ENCODE measurements at regions not wholly inside any gene's neighbourhood (a gene's known extent, or its start where the extent isn't known, plus 50 kb on each side); places are given as distances from the start of the nearest gene placed in this dataset.

DNA sequence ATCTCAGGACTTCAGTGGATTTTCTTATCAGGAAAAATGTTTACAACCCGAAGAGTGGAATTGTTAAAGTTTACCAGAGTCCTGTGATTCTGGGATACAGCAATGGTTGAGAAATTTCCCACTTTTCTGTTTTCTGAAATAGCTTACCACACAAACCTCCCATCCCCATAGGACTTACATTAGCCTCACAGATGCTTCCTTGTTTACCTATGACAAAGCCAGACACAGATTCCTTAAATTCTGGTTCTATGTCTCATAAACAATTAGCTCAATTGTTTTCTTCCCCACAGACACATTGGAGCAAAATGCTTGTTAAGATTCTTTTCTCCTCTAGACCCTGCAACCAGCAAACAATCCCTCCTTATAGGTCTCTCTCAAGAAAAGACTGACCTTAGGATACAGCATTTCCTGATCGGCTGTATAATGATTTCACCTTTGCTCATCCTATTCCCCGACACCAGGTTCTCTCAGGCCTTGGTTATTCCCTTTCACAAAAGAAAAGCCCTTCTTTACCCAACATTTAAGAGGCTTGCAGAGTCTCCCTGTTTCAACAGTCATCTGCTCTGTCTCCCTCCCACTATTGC is 886.2 kb downstream of the ARAP2 start:
- no peaks in the 10 kb centered on the region for H3K9me3 ChIP-seq (ENCODE audit: insufficient read depth, low read depth, low read length)
- H4K20me1 ChIP-seq (ENCODE audit: insufficient read depth, low read length, poor library complexity, severe bottlenecking) = no peaks in the 10 kb centered on the region
- H3K4me2 ChIP-seq (ENCODE audit: low read depth, low read length, poor library complexity, severe bottlenecking) = no peak overlapping the region
- H3K27me3 ChIP-seq (ENCODE audit: insufficient read depth, low read length, poor library complexity, severe bottlenecking) = no peaks in the 10 kb centered on the region
- no peaks in the 10 kb centered on the region for H3K9me2 ChIP-seq (replicated peaks; ENCODE audit: low read depth, low read length)
- H3K4me3 ChIP-seq (ENCODE audit: low read length, poor library complexity, severe bottlenecking) = no peak overlapping the region
- H2AFZ ChIP-seq (ENCODE audit: low read length) = no peak overlapping the region
- no peak for TF ChIP-seq EZH2phosphoT487 (IDR thresholded peaks at IDR 0.05; ENCODE audit: borderline replicate concordance)
- TF ChIP-seq, protein P1, sequence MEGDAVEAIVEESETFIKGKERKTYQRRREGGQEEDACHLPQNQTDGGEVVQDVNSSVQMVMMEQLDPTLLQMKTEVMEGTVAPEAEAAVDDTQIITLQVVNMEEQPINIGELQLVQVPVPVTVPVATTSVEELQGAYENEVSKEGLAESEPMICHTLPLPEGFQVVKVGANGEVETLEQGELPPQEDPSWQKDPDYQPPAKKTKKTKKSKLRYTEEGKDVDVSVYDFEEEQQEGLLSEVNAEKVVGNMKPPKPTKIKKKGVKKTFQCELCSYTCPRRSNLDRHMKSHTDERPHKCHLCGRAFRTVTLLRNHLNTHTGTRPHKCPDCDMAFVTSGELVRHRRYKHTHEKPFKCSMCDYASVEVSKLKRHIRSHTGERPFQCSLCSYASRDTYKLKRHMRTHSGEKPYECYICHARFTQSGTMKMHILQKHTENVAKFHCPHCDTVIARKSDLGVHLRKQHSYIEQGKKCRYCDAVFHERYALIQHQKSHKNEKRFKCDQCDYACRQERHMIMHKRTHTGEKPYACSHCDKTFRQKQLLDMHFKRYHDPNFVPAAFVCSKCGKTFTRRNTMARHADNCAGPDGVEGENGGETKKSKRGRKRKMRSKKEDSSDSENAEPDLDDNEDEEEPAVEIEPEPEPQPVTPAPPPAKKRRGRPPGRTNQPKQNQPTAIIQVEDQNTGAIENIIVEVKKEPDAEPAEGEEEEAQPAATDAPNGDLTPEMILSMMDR (conservative IDR thresholded peaks at IDR 0.05; ENCODE audit: low read length) = no peak
- no peaks in the 10 kb centered on the region for H3F3A ChIP-seq (ENCODE audit: low read depth)
- H3K79me2 ChIP-seq (ENCODE audit: insufficient read depth, low read length) = no peaks in the 10 kb centered on the region
- no peaks in the 10 kb centered on the region for H3K36me3 ChIP-seq (ENCODE audit: insufficient read depth, low read length)
- H3K4me1 ChIP-seq (ENCODE audit: insufficient read depth, low read length, poor library complexity, severe bottlenecking) = no peaks in the 10 kb centered on the region
- H3K9ac ChIP-seq (ENCODE audit: low read depth, low read length, poor library complexity, severe bottlenecking) = no peak overlapping the region

DNA sequence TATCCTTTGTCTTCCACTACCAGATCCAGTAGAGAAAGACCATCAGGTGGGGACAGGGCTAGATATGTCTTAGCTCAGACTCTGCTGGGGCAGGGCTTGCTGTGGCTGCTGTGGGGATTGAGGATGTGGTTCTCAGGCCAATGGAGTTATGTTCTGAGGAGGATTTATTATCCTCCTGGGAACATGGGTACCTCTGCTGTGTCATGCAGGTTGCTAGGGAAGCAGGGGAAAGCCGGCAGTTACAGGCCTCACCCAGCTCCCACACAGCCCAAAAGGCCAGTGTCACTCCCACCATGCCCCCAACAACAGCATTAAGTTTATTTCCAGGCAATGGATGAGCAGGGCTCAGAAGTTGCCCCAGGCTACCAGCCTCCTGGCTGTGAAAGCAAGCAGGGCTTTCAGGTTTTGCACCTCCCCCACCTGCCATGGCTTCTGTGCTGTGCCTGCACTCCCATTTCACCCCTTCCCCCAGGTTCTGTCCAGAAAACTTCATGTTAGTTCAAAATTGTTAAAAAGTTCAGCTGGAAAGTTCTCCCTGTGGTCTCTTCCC is 879.9 kb downstream of the ARAP2 start:
- H3K36me3 ChIP-seq (ENCODE audit: insufficient read depth, low read length) = no peaks in the 10 kb centered on the region
- no peak overlapping the region for H2AFZ ChIP-seq (ENCODE audit: low read length)
- no peaks in the 10 kb centered on the region for H3K27me3 ChIP-seq (ENCODE audit: insufficient read depth, low read length, poor library complexity, severe bottlenecking)
- TF ChIP-seq EZH2phosphoT487 (IDR thresholded peaks at IDR 0.05; ENCODE audit: borderline replicate concordance) = no peak
- TF ChIP-seq, protein P1 (conservative IDR thresholded peaks at IDR 0.05; ENCODE audit: low read length) = no peak
- no peaks in the 10 kb centered on the region for H3K79me2 ChIP-seq (ENCODE audit: insufficient read depth, low read length)
- H3K4me2 ChIP-seq (ENCODE audit: low read depth, low read length, poor library complexity, severe bottlenecking) = no peak overlapping the region
- no peaks in the 10 kb centered on the region for H3K9me2 ChIP-seq (replicated peaks; ENCODE audit: low read depth, low read length)
- no peaks in the 10 kb centered on the region for H3F3A ChIP-seq (ENCODE audit: low read depth)
- H3K9me3 ChIP-seq (ENCODE audit: insufficient read depth, low read depth, low read length) = no peaks in the 10 kb centered on the region
- H3K4me3 ChIP-seq (ENCODE audit: low read length, poor library complexity, severe bottlenecking) = no peak overlapping the region
- no peaks in the 10 kb centered on the region for H4K20me1 ChIP-seq (ENCODE audit: insufficient read depth, low read length, poor library complexity, severe bottlenecking)
- H3K9ac ChIP-seq (ENCODE audit: low read depth, low read length, poor library complexity, severe bottlenecking) = no peak overlapping the region
- no peaks in the 10 kb centered on the region for H3K4me1 ChIP-seq (ENCODE audit: insufficient read depth, low read length, poor library complexity, severe bottlenecking)

DNA sequence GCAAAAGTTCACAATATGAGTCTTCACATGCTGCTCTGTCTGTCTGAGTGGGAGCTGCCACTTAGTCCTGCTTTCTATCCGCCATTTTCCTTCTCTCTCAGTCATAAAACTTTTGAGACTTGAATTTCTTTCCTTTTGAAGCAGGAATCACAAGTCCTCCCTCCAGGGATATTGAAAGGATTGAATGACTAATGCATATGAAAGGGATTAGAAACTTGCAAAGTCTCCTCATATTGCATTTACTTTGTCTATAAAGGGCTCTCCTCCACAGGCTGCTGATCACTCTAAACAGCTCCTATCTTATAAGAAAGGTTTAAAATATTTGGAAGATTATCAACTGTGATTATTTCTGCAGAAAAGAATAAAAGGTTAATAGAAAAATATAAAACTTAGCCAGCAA is 879.1 kb downstream of the ARAP2 start:
- no peaks in the 10 kb centered on the region for H3K9me3 ChIP-seq (ENCODE audit: insufficient read depth, low read depth, low read length)
- H3K4me1 ChIP-seq (ENCODE audit: insufficient read depth, low read length, poor library complexity, severe bottlenecking) = no peaks in the 10 kb centered on the region
- H3K9ac ChIP-seq (ENCODE audit: low read depth, low read length, poor library complexity, severe bottlenecking) = no peak overlapping the region
- no peak overlapping the region for H3K4me3 ChIP-seq (ENCODE audit: low read length, poor library complexity, severe bottlenecking)
- no peaks in the 10 kb centered on the region for H3K79me2 ChIP-seq (ENCODE audit: insufficient read depth, low read length)
- H3K36me3 ChIP-seq (ENCODE audit: insufficient read depth, low read length) = no peaks in the 10 kb centered on the region
- H4K20me1 ChIP-seq (ENCODE audit: insufficient read depth, low read length, poor library complexity, severe bottlenecking) = no peaks in the 10 kb centered on the region
- H2AFZ ChIP-seq (ENCODE audit: low read length) = no peak overlapping the region
- H3F3A ChIP-seq (ENCODE audit: low read depth) = no peaks in the 10 kb centered on the region
- no peaks in the 10 kb centered on the region for H3K9me2 ChIP-seq (replicated peaks; ENCODE audit: low read depth, low read length)
- TF ChIP-seq EZH2phosphoT487 (IDR thresholded peaks at IDR 0.05; ENCODE audit: borderline replicate concordance) = no peak
- TF ChIP-seq, protein P1 (conservative IDR thresholded peaks at IDR 0.05; ENCODE audit: low read length) = no peak
- no peaks in the 10 kb centered on the region for H3K27me3 ChIP-seq (ENCODE audit: insufficient read depth, low read length, poor library complexity, severe bottlenecking)
- no peak overlapping the region for H3K4me2 ChIP-seq (ENCODE audit: low read depth, low read length, poor library complexity, severe bottlenecking)

Measured in Loucy (cell line).